Ascending aorta (tissue), 2 donors: ENCODE measurements at regions not wholly inside any gene's neighbourhood (a gene's known extent, or its start where the extent isn't known, plus 50 kb on each side); places are given as distances from the start of the nearest gene placed in this dataset.
"Not testable (repeated sequence)": the region's sequence is repeated elsewhere in the genome, so short reads cannot be mapped to it uniquely, and the experiment has no call there.

Source experiments
- DNase-seq, 2 donors: peaks; one replicate each; pipeline ENCODE4 v3.0.0-alpha.2; 2019; ENCODE audit warnings: low spot score in 2 of 2
- H3K27ac ChIP-seq, 2 donors: fragments of 200-600 bp; sonication (generic); one replicate each; pipeline ENCODE4 v1.5.1; 2016 to 2017; ENCODE audit warnings: mild to moderate bottlenecking in 1 of 2
- H3K27me3 ChIP-seq: fragments of 200-600 bp; sonication (generic); one replicate; pipeline ENCODE4 v1.5.1; 2017
- H3K36me3 ChIP-seq, 2 donors: fragments of 200-600 bp; sonication (generic); one replicate each; pipeline ENCODE4 v1.5.1; 2016
- H3K4me1 ChIP-seq, 2 donors: fragments of 200-600 bp; sonication (generic); one replicate each; pipeline ENCODE4 v1.5.1; 2016 to 2017; ENCODE audit warnings: mild to moderate bottlenecking in 1 of 2
- H3K4me3 ChIP-seq, 2 donors: fragments of 200-600 bp; sonication (generic); one replicate each; pipeline ENCODE4 v1.5.1; 2016 to 2017; ENCODE audit warnings: mild to moderate bottlenecking in 1 of 2
- H3K9me3 ChIP-seq, 2 donors: fragments of 200-600 bp; sonication (generic); one replicate each; pipeline ENCODE4 v1.5.1; 2016
- intact Hi-C: fragments of 100-400 bp; cut with DNase I; formaldehyde crosslinking; loops from one replicate; pipeline ENCODE4 v1.15.1; 2023
- TF ChIP-seq, protein P1 (sequence below), 3 experiments: fragments of 200-600 bp in 2 of 3; fragments of 450-650 bp in 1 of 3; sonication (generic) in 2 of 3; IDR thresholded peaks; one replicate each; pipeline ENCODE4 v1.5.1; 2016 to 2019; ENCODE audit warnings: antibody characterized with exemption in 3 of 3, mild to moderate bottlenecking in 1 of 3, moderate library complexity in 1 of 3

DNA sequence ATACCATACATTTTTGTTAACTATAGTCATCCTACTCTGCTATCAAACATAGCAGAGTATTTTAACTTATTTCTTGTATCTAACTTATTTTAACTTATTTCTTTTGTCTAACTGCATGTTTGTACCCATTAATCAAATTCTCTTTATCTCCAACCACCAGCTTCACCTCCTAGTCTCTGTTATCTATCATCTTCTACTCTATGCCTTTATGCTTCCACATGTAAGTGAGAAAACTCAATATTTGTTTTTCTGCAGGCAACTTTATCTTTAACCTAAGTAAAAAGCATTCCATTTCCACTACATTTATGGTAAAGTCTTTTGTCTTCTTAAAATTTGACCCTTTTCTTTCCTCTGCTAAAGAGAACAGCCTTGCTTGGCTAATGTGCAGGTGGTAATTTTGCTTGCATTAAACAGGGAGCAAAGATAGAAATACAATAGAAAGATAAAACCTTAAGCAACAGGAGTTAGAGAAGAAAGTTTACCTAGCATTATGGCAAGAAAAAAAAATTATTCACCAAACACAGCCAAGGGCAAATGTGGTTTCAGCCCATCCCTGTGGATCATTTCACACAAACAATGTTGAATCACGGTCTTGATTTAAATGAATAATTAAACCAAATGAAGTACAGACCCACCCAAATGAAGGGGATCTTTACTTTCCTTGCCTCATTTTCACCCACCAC, 110.9 kb upstream of the TSPAN8 start:
- H3K27ac ChIP-seq = no peak overlapping the region
- intact Hi-C loops = no loop called here
- H3K9me3 ChIP-seq = no peaks in the 10 kb centered on the region
- H3K36me3 ChIP-seq = no peaks in the 10 kb centered on the region
- no peak overlapping the region for H3K4me3 ChIP-seq
- TF ChIP-seq, protein P1, sequence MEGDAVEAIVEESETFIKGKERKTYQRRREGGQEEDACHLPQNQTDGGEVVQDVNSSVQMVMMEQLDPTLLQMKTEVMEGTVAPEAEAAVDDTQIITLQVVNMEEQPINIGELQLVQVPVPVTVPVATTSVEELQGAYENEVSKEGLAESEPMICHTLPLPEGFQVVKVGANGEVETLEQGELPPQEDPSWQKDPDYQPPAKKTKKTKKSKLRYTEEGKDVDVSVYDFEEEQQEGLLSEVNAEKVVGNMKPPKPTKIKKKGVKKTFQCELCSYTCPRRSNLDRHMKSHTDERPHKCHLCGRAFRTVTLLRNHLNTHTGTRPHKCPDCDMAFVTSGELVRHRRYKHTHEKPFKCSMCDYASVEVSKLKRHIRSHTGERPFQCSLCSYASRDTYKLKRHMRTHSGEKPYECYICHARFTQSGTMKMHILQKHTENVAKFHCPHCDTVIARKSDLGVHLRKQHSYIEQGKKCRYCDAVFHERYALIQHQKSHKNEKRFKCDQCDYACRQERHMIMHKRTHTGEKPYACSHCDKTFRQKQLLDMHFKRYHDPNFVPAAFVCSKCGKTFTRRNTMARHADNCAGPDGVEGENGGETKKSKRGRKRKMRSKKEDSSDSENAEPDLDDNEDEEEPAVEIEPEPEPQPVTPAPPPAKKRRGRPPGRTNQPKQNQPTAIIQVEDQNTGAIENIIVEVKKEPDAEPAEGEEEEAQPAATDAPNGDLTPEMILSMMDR (IDR thresholded peaks at IDR 0.05) = no peak
- no peak for DNase-seq
- H3K4me1 ChIP-seq = no peaks in the 10 kb centered on the region
- H3K27me3 ChIP-seq = no peaks in the 10 kb centered on the region

DNA sequence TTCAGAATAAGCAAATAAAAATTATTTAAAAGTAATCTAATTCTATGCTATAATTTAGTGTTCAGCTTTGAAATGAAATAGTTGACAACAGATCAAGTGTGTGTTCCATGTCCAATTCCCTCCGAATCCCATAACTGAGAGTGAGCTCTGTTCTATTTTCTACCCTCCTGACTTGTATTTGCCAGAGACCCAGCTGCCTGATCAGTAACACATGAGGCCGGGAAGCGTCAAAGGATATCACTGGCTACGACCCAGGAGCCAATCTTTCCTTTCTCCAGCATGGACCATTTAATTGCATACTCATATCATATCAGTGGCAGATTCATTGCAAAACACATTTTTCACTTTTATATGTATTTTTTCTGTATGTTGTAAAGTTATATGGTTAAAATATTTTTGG, 108.8 kb upstream of the TSPAN8 start:
- no peak for DNase-seq
- Histone ChIP-seq H3K4me3 (no peak overlapping the region), H3K27me3 (no peaks in the 10 kb centered on the region), H3K36me3 (no peaks in the 10 kb centered on the region), H3K4me1 (no peaks in the 10 kb centered on the region), H3K27ac (no peak overlapping the region), H3K9me3 (no peaks in the 10 kb centered on the region)
- intact Hi-C loops = no loop called here
- TF ChIP-seq, protein P1 (IDR thresholded peaks at IDR 0.05) = no peak

DNA sequence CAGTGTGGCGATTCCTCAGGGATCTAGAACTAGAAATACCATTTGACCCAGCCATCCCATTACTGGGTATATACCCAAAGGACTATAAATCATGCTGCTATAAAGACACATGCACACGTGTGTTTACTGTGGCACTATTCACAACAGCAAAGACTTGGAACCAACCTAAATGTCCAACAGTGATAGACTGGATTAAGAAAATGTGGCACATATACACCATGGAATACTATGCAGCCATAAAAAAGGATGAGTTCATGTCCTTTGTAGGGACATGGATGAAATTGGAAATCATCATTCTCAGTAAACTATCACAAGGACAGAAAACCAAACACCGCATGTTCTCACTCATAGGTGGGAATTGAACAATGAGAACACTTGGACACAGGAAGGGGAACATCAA, 107.9 kb upstream of the TSPAN8 start:
- H3K4me1 ChIP-seq, intact Hi-C loops, H3K4me3 ChIP-seq, H3K9me3 ChIP-seq, H3K36me3 ChIP-seq, H3K27ac ChIP-seq, H3K27me3 ChIP-seq, DNase-seq: not testable (repeated sequence)

DNA sequence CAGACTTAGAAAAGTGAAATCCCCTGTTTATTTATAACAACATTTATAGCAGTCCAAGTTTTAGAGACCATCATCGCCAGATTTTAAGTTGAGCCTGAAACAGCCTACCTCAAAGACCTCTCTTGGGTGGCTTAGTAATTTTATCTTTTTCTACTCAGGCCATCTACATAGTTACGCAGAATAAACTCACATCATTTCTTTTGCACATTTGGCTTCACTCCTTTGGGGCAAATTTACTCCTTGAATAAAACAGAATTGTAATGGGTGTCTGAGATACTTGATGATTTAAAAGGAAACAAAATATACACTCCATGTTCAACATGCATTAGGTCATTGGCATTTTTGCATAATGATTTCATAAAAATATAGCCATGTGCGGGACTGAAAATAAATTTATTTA, 104.7 kb upstream of the TSPAN8 start:
- Histone ChIP-seq H3K4me1 (no peaks in the 10 kb centered on the region), H3K9me3 (no peaks in the 10 kb centered on the region), H3K36me3 (no peaks in the 10 kb centered on the region), H3K4me3 (no peak overlapping the region), H3K27ac (no peak overlapping the region), H3K27me3 (no peaks in the 10 kb centered on the region)
- no peak for DNase-seq
- TF ChIP-seq, protein P1 (IDR thresholded peaks at IDR 0.05) = no peak
- intact Hi-C loops = no loop called here

DNA sequence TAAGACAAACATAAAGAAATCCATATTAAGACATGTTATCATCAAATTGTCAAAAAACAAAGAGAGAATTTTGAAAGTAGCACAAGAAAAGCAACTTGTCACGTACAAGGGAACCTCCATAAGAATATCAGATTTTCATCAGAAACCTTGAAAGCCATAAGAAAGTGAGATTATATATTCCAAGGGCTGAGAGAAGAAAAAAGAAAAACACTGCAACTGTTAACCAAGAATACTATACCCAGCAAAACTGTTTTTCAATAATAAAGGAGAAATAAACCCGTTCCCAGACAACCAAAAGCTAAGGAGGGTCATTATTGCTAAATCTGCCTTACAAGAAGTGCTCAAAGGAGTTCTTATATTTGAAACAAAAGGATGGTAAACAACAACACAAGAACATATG, 94.7 kb upstream of the TSPAN8 start:
- Histone ChIP-seq H3K27ac (no peak overlapping the region), H3K4me1 (no peaks in the 10 kb centered on the region), H3K27me3 (no peaks in the 10 kb centered on the region), H3K9me3 (peaks cover 4 to 12% of the 10 kb centered on the region in 2 donors), H3K4me3 (no peak overlapping the region), H3K36me3 (no peaks in the 10 kb centered on the region)
- intact Hi-C loops = no loop called here
- no peak for DNase-seq
- TF ChIP-seq, protein P1 (IDR thresholded peaks at IDR 0.05) = no peak

DNA sequence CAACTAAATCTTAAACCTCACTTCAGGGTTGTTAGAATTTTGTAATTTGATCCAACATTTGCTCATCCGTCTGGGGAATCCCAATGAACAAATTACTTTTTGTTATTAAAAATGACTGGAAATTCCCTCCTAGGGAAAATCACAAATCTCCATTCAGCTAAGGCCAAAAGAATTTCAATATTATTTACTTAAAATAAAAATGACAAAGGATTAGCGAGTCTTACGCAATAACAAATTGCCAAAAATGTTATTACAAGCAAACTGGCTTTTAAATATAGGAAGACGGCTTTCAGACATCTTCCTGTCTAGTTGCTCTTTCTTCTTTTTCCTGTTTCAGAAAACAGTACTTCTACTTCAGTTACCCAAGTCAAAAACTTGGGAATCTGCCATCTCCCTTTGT, 92.4 kb upstream of the TSPAN8 start:
- Histone ChIP-seq H3K27me3 (no peaks in the 10 kb centered on the region), H3K36me3 (no peaks in the 10 kb centered on the region), H3K4me1 (no peaks in the 10 kb centered on the region), H3K4me3 (no peak overlapping the region), H3K27ac (no peak overlapping the region), H3K9me3 (peaks cover 4 to 14% of the 10 kb centered on the region in 2 donors)
- no peak for DNase-seq
- TF ChIP-seq, protein P1 (IDR thresholded peaks at IDR 0.05) = no peak
- intact Hi-C loops = no loop called here
